CD4-positive, alpha-beta T cell (primary cell): ENCODE measurements at regions not wholly inside any gene's neighbourhood (a gene's known extent, or its start where the extent isn't known, plus 50 kb on each side); places are given as distances from the start of the nearest gene placed in this dataset.

Experiments
- ATAC-seq: fragments of 200-7000 bp; cut with Tn5 transposase; one replicate; pipeline ENCODE4 v1.10.0; 2022; ENCODE audit warnings: mild to moderate bottlenecking; ENCODE audit not compliant: poor library complexity
- CTCF ChIA-PET: fragments of 350-600 bp; sonication (Branson Sonifier 250); formaldehyde crosslinking; loops from one replicate; lab custom pipeline; 2021; ENCODE audit warnings: antibody characterized with exemption, inconsistent platforms; lab: Charles Lee
- POLR2A ChIA-PET: fragments of 350-600 bp; sonication (Branson Sonifier 250); formaldehyde crosslinking; loops from one replicate; lab custom pipeline; 2021; ENCODE audit warnings: antibody characterized with exemption, inconsistent platforms; lab: Charles Lee
- DNase-seq, 14 experiments: peaks; one replicate each; pipeline ENCODE4 v3.0.0-alpha.2; 2013 to 2020; ENCODE audit warnings: mixed read lengths in 2 of 14
- H3K27ac ChIP-seq, 2 donors: one replicate each; pipeline versions ENCODE4 v1.5.1 to v1.7.0; 2013; ENCODE audit warnings: low read length in 2 of 2, low read depth in 1 of 2, mild to moderate bottlenecking in 1 of 2
- H3K27me3 ChIP-seq, 2 experiments: 1 replicate in 1 of 2; 2 replicates in 1 of 2; pipeline versions ENCODE4 v1.6.1 to v1.7.0; 2013; ENCODE audit warnings: low read length in 2 of 2, control low read depth in 1 of 2, mild to moderate bottlenecking in 1 of 2, moderate library complexity in 1 of 2; ENCODE audit not compliant: insufficient read depth in 2 of 2, control insufficient read depth in 1 of 2
- H3K36me3 ChIP-seq: one replicate; pipeline ENCODE4 v1.6.1; 2013; ENCODE audit warnings: low read length, control low read depth; ENCODE audit not compliant: insufficient read depth
- H3K4me1 ChIP-seq: one replicate; pipeline ENCODE4 v1.6.1; 2013; ENCODE audit warnings: low read length, control low read depth; ENCODE audit not compliant: insufficient read depth
- H3K4me3 ChIP-seq: one replicate; pipeline ENCODE4 v1.5.1; 2013; ENCODE audit warnings: mild to moderate bottlenecking, low read length, moderate library complexity
- H3K9me3 ChIP-seq, 2 experiments: 1 replicate in 1 of 2; 2 replicates in 1 of 2; pipeline versions ENCODE4 v1.6.1 to v1.7.0; 2013; ENCODE audit warnings: low read length in 2 of 2, mild to moderate bottlenecking in 2 of 2, control low read depth in 1 of 2, moderate library complexity in 1 of 2; ENCODE audit not compliant: control insufficient read depth in 1 of 2, insufficient read depth in 1 of 2
- H3K27ac Mint-ChIP-seq: one replicate; pipeline ENCODE4 v1.8.0; 2020; ENCODE audit warnings: mixed read lengths
- H3K27me3 Mint-ChIP-seq: one replicate; pipeline ENCODE4 v1.8.0; 2021; ENCODE audit warnings: mixed read lengths
- H3K36me3 Mint-ChIP-seq: one replicate; pipeline ENCODE4 v1.8.0; 2021; ENCODE audit warnings: low read depth, mixed read lengths
- H3K4me1 Mint-ChIP-seq: one replicate; pipeline ENCODE4 v1.8.0; 2021; ENCODE audit warnings: low read depth, mixed read lengths
- H3K4me3 Mint-ChIP-seq: one replicate; pipeline ENCODE4 v1.8.0; 2020; ENCODE audit warnings: mild to moderate bottlenecking, mixed read lengths
- H3K9me3 Mint-ChIP-seq: one replicate; pipeline ENCODE4 v1.8.0; 2020; ENCODE audit warnings: mixed read lengths
- CTCF ChIP-seq: fragments of 200-600 bp; IDR thresholded peaks from one replicate; pipeline ENCODE4 v1.8.0; 2022; ENCODE audit warnings: antibody characterized with exemption, mild to moderate bottlenecking
- intact Hi-C, 2 experiments: fragments of 100-400 bp; cut with DNase I in 1 of 2; cut with micrococcal nuclease in 1 of 2; formaldehyde crosslinking; loops; one replicate each; pipeline versions ENCODE4 v1.15.1 to v1.9.0; 2023 to 2025; cut with DNase I, micrococcal nuclease

GRCh38 chr1:30419831-30420230 is 303.6 kb downstream of the MATN1 start:
- H3K36me3 ChIP-seq = no peaks in the 10 kb centered on the region
- H3K4me3 ChIP-seq = no peak overlapping the region
- ATAC-seq (no peak), DNase-seq (peak in 1 of 14 experiments; percentile 8)
- no peaks in the 10 kb centered on the region for H3K4me1 ChIP-seq
- TF ChIP-seq CTCF = no peak
- POLR2A ChIA-PET = no interaction called here
- intact Hi-C loops = no loop called here
- Mint-ChIP-seq H3K27ac (no peak overlapping the region), H3K9me3 (no peaks in the 10 kb centered on the region), H3K27me3 (peaks cover 39% of the 10 kb centered on the region), H3K4me1 (no peaks in the 10 kb centered on the region), H3K4me3 (no peak overlapping the region), H3K36me3 (no peaks in the 10 kb centered on the region)
- no peaks in the 10 kb centered on the region for H3K9me3 ChIP-seq
- peaks cover 7 to 12% of the 10 kb centered on the region in 2 experiments for H3K27me3 ChIP-seq
- H3K27ac ChIP-seq = no peak overlapping the region
- CTCF ChIA-PET = no interaction called here

- no peaks in the 10 kb centered on the region for H3K4me1 Mint-ChIP-seq
- Histone ChIP-seq H3K36me3 (no peaks in the 10 kb centered on the region), H3K4me3 (no peak overlapping the region), H3K9me3 (no peaks in the 10 kb centered on the region), H3K27me3 (peaks cover 5 to 12% of the 10 kb centered on the region in 2 experiments), H3K27ac (no peak overlapping the region), H3K4me1 (no peaks in the 10 kb centered on the region)
- POLR2A ChIA-PET = no interaction called here
- H3K9me3 Mint-ChIP-seq = no peaks in the 10 kb centered on the region
- CTCF ChIA-PET = no interaction called here
- no peak for TF ChIP-seq CTCF
- H3K27me3 Mint-ChIP-seq = peaks cover 38% of the 10 kb centered on the region
- H3K36me3 Mint-ChIP-seq = no peaks in the 10 kb centered on the region
- intact Hi-C loops = no loop called here
- ATAC-seq (no peak), DNase-seq (peak in 1 of 14 experiments; percentile 6)
- H3K27ac Mint-ChIP-seq = no peak overlapping the region
- H3K4me3 Mint-ChIP-seq = no peak overlapping the region
Observed at GRCh38 chr1:30418939-30419720, 304.3 kb downstream of the MATN1 start.

- no peaks in the 10 kb centered on the region for H3K9me3 ChIP-seq
- ATAC-seq (no peak), DNase-seq (peak in 1 of 14 experiments; percentile 5)
- intact Hi-C loops = no loop called here
- H3K27ac ChIP-seq = no peak overlapping the region
- H3K4me1 Mint-ChIP-seq = no peaks in the 10 kb centered on the region
- CTCF ChIA-PET = no interaction called here
- peaks cover 33% of the 10 kb centered on the region for H3K27me3 Mint-ChIP-seq
- H3K27ac Mint-ChIP-seq = no peak overlapping the region
- no peaks in the 10 kb centered on the region for H3K36me3 ChIP-seq
- no peak for TF ChIP-seq CTCF
- H3K27me3 ChIP-seq = peaks cover 8 to 9% of the 10 kb centered on the region in 2 experiments
- H3K4me3 Mint-ChIP-seq = no peak overlapping the region
- no peak overlapping the region for H3K4me3 ChIP-seq
- no peaks in the 10 kb centered on the region for H3K9me3 Mint-ChIP-seq
- POLR2A ChIA-PET = no interaction called here
- H3K4me1 ChIP-seq = no peaks in the 10 kb centered on the region
- no peaks in the 10 kb centered on the region for H3K36me3 Mint-ChIP-seq
Observed at GRCh38 chr1:30418061-30418938, 305.1 kb downstream of the MATN1 start.
